HG03558 (cell line): ENCODE measurements at regions not wholly inside any gene's neighbourhood (a gene's known extent, or its start where the extent isn't known, plus 50 kb on each side); places are given as distances from the start of the nearest gene placed in this dataset.

Experiments used
- ATAC-seq: cut with Tn5 transposase; IDR thresholded peaks from one replicate; pipeline ENCODE4 v1.9.1; 2021; ENCODE audit warnings: moderate number of reproducible peaks; ENCODE audit not compliant: unreplicated experiment; ENCODE audit errors: extremely low read depth

GRCh38 chr6:91149956-91150705, 563.3 kb upstream of the MAP3K7 start:
- no peak for ATAC-seq

- no peak for ATAC-seq
Observed at GRCh38 chr6:91149246-91149955, 562.5 kb upstream of the MAP3K7 start.

- no peak for ATAC-seq
Observed at GRCh38 chr6:91144126-91144525, 557.3 kb upstream of the MAP3K7 start.

- ATAC-seq = no peak
Observed at GRCh38 chr6:91142154-91142553, 555.3 kb upstream of the MAP3K7 start.

- ATAC-seq = no peak
Observed at GRCh38 chr6:91141346-91141745, 554.5 kb upstream of the MAP3K7 start.

- no peak for ATAC-seq
Observed at GRCh38 chr6:91140449-91140848, 553.6 kb upstream of the MAP3K7 start.

GRCh38 chr6:91137286-91137685, 550.4 kb upstream of the MAP3K7 start:
- no peak for ATAC-seq

- ATAC-seq = no peak
Observed at GRCh38 chr6:91135406-91136103, 548.7 kb upstream of the MAP3K7 start.

- ATAC-seq = no peak
Observed at GRCh38 chr6:91132461-91132860, 545.6 kb upstream of the MAP3K7 start.

GRCh38 chr6:91130126-91130525, 543.3 kb upstream of the MAP3K7 start:
- no peak for ATAC-seq

GRCh38 chr6:91127752-91128151, 540.9 kb upstream of the MAP3K7 start:
- no peak for ATAC-seq

- no peak for ATAC-seq
Observed at GRCh38 chr6:91126876-91127275, 540.0 kb upstream of the MAP3K7 start.

GRCh38 chr6:91117550-91117949, 530.7 kb upstream of the MAP3K7 start:
- no peak for ATAC-seq

- ATAC-seq = no peak
Observed at GRCh38 chr6:91114123-91114708, 527.3 kb upstream of the MAP3K7 start.

- ATAC-seq = no peak
Observed at GRCh38 chr6:91106083-91106482, 519.2 kb upstream of the MAP3K7 start.

GRCh38 chr6:91105532-91105931, 518.7 kb upstream of the MAP3K7 start:
- no peak for ATAC-seq

GRCh38 chr6:91099479-91099878, 512.6 kb upstream of the MAP3K7 start:
- ATAC-seq = no peak

- no peak for ATAC-seq
Observed at GRCh38 chr6:91098006-91098405, 511.1 kb upstream of the MAP3K7 start.

GRCh38 chr6:91097364-91097763, 510.5 kb upstream of the MAP3K7 start:
- no peak for ATAC-seq

GRCh38 chr6:91094806-91095475, 508.1 kb upstream of the MAP3K7 start:
- no peak for ATAC-seq
